Inflammatory macrophage treated with lipopolysaccharide for 4 hours (primary cell): ENCODE measurements at regions not wholly inside any gene's neighbourhood (a gene's known extent, or its start where the extent isn't known, plus 50 kb on each side); places are given as distances from the start of the nearest gene placed in this dataset.
"Not testable (repeated sequence)": the region's sequence is repeated elsewhere in the genome, so short reads cannot be mapped to it uniquely, and the experiment has no call there.

ENCODE experiments used
- DNase-seq: peaks from one replicate; pipeline ENCODE4 v3.0.0-alpha.2; 2020

DNA sequence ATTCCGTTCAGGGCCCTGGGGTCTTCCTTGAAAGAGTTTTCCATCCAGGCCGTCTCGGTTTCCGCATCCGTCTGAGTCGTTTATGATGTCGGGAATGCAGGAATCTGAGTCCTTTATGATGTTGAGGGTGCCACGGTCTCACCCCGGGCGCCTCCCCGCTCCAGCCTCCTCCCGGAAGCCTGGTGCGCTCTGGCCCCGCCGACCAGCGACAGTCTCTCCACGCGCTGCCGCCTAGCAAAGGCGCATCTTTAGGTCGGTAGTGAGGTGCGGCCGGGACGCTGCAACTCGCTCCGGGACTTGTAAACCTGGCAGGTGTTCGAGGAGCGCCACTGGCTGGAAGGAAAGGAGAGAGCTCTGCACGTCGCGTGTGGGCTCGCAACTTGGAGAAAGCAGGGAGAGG, 132.6 kb downstream of the FAM72C start:
- not testable (repeated sequence) for DNase-seq

GRCh38 chr1:143838598-143838929, 133.2 kb downstream of the FAM72C start:
- DNase-seq = not testable (repeated sequence)

DNA sequence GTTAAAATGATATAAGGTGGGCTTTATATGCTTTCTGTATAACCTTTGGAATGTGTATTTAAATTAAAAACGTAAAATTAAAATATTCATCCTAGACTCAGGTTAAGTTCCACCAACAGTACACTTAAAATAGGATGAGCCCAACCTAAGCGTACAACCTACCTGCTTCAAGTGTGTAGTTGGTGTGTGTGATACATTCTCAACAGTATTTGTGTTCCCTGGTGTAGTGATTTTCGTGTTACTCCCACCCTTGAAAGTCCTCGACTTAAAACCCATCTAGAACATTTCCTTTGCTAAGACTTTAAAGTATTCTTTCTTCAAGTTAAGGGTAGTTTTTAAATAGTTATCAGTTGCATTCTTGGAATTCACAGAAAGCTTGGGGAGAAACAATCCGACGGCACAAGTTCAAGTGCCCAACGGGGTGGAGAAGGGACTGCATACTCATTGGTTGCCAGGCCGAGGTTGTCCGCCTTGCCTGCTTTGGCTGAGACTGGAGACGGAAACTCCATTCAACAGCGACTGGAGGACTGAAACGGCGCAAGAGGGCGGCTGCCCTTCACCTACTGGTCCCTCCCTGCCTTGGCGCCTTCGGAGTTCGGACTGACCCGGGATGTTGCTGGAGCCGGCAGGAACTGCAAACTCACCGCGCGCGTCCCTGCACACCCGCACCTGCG, 133.7 kb downstream of the FAM72C start:
- DNase-seq = not testable (repeated sequence)

- DNase-seq = not testable (repeated sequence)
Measured at GRCh38 chr1:143833376-143833775, 138.4 kb downstream of the FAM72C start.

DNA sequence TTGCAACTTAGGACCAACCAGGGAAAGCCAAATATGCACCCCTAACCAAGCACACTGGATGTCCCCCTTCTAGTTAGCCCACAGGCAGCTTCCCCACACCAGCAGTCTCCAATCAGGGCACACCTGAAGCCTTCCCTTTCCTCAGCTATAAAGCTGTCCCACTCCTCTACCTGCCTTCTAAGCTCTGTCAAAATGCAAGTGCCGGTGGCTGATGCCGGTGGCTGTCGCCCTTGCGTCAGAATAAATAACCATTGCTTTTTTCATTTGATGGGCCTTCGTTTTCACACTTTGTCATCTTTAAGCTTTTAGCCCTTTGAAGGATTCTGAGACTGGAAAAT, 139.4 kb downstream of the FAM72C start:
- not testable (repeated sequence) for DNase-seq

DNA sequence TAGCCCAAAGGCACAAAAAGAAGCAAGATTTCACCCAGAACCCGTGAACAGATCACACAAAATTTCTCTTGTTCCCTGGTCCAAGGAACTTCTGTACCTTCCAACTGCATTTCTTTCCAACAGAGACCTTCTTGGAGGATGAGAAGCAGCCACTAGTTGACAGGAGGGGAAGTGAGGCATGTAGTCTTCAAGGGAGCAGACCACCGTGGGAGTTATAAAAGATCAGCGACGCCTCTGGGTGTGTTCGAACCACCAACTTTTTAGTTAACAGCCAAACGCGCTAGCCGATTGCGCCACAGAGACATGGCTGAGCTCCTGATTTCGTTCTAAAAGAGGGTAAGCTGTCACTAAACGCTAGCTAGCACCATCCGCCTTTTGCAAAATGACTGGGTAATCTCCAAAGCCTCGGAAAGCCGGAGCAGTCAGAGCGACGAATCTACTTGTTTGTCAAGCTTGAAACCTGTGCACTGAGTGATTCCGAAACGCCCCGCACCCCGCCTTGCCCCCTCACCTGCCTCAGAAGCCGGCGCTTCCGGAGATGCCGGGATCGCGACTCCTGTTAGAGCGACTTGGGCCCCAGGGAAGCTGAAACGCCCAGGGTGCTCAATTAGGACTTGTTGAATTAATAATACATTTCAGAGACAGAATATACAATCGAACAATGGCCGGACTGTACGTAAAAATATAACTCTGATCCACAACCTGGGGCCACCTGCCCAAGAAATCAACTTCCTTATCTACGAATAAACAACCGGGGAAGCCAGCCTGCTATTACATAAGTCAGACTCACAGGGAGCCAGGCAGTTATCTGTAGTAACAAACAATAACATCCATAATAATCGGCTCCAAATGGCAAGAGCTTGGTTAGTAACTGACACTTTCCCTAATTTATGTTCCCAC, 140.1 kb downstream of the FAM72C start:
- DNase-seq = not testable (repeated sequence)

DNA sequence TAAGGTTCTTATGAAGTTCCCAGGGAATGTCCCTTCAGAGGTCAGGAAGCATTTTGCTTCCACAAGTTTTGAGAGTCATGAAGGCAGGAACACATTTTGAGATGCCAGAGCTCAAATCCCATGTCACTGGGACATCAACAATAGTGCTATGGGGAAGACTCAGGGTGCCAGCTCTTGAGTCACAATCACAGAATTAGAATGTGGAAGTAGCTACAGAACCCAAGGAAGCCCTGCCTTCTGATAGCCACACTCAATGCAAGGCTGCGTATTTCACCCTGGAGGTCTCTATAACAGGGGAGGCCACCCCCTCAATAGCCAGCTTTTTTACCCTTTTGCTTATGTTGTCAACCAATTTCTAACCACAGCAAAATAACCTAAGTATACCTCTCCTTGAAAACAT, 145.6 kb downstream of the FAM72C start:
- DNase-seq = not testable (repeated sequence)

GRCh38 chr1:143824266-143824665, 147.5 kb downstream of the FAM72C start:
- DNase-seq = not testable (repeated sequence)

DNA sequence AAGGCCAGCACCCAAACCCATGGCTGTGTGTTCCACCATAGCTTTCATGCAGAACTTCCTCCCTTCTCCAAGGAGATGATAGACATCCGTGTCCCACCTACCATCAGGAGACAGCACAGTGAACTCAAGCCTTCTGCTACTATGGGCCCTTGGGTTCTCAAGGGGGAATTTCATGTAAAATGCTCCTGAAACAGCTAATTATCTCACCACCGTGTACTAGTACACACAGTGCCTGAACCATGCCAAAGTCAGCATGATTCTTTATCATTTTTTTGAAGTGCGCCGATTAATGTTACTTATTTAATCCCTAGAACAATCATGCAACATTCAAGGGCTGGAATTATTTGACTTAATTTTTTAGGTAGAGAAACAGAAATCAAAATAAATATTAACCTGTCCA, 151.7 kb downstream of the FAM72C start:
- DNase-seq = not testable (repeated sequence)

DNA sequence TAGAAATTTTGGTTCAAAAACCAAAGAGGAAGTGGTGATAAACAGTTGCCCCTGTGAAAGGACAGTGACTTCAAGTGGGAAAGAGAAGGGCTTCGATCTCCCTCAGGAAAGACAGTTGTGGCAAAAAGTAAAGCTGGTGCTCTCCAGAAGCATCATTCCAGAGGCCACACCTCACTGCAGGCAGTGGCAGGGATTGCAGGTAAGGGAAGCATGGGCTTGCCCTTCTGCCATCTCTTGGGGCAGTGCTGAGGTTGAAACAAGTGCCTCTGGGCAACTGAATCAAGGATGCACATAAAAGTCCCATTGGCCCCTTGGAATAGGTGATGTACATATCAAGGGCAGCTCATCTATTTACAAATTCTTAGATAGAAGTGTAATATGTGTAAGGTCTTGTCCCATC, 155.4 kb downstream of the FAM72C start:
- DNase-seq = not testable (repeated sequence)

GRCh38 chr1:143805374-143805773, 166.4 kb downstream of the FAM72C start:
- DNase-seq = not testable (repeated sequence)

GRCh38 chr1:143804707-143805356, 167.0 kb downstream of the FAM72C start:
- not testable (repeated sequence) for DNase-seq

DNA sequence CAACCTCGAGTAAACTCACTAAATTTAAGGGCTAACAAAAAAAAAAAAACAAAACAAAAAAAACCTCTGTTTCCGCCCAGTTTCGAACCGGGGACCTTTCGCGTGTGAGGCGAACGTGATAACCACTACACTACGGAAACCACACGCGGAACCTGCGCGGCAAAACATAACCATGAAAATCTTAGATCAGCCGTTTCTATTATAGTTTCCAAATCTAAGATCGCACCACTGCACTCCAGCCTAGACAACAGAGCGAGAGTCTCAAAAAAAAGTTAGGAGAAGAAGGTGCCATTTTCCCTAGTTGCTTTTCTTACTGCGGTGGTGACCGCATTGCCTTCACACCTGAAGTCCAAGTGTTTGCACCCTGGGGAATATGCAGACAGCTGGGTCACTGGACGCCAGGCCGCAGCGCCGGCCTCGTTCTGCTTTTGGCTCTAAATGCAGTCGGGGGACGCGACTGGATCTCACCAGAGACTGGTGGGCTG, 167.8 kb downstream of the FAM72C start:
- peak; percentile 19 for DNase-seq

DNA sequence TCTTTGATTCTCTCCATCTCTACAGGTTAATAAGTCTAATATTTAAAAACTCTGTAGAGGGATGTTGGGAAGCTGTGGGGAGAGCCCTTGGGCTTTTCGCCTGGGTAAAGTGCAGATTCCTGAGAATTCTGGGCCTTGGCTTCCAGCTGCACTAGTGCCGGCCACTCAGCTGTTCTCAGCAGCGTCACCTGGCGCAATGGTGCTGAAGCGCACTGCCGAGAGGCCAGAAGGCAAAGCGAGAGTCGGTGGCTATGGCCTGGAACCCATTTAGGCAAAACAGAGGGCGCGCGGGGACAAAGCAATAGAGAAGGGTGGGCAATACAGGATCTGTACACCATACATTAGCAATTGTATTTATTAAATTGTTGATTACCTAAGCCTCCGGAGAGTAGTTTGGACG, 168.7 kb downstream of the FAM72C start:
- not testable (repeated sequence) for DNase-seq

- not testable (repeated sequence) for DNase-seq
Measured at GRCh38 chr1:143799568-143800187, 172.1 kb downstream of the FAM72C start.

- not testable (repeated sequence) for DNase-seq
Measured at GRCh38 chr1:143796369-143796768, 175.4 kb downstream of the FAM72C start.

- not testable (repeated sequence) for DNase-seq
Measured at GRCh38 chr1:143792047-143792937, 179.5 kb downstream of the FAM72C start.

GRCh38 chr1:143786381-143786780, 185.4 kb downstream of the FAM72C start:
- not testable (repeated sequence) for DNase-seq

GRCh38 chr1:143785883-143786282, 185.9 kb downstream of the FAM72C start:
- DNase-seq = not testable (repeated sequence)

GRCh38 chr1:143784239-143784882, 187.4 kb downstream of the FAM72C start:
- not testable (repeated sequence) for DNase-seq

GRCh38 chr1:143778178-143778577, 193.6 kb downstream of the FAM72C start:
- not testable (repeated sequence) for DNase-seq
